ENCODE measurements at regions not wholly inside any gene's neighbourhood (a gene's known extent, or its start where the extent isn't known, plus 50 kb on each side); places are given as distances from the start of the nearest gene placed in this dataset.
"Not testable (repeated sequence)": the region's sequence is repeated elsewhere in the genome, so short reads cannot be mapped to it uniquely, and the experiment has no call there.

GRCh38 chr6:75031102-75031501, 174.8 kb downstream of the COL12A1 start:
- DNase-seq (ENCODE audit: low spot score): not testable (repeated sequence)

- DNase-seq (ENCODE audit: low spot score): no peak
Measured at GRCh38 chr6:75029333-75029732, 176.5 kb downstream of the COL12A1 start.

GRCh38 chr6:75025371-75025770, 180.5 kb downstream of the COL12A1 start:
- DNase-seq (ENCODE audit: low spot score): no peak

GRCh38 chr6:75024828-75025227, 181.0 kb downstream of the COL12A1 start:
- no peak for DNase-seq (ENCODE audit: low spot score)

GRCh38 chr6:75023634-75024033, 182.2 kb downstream of the COL12A1 start:
- no peak for DNase-seq (ENCODE audit: low spot score)

GRCh38 chr6:75020971-75021370, 184.9 kb downstream of the COL12A1 start:
- no peak for DNase-seq (ENCODE audit: low spot score)

- DNase-seq (ENCODE audit: low spot score): no peak
Measured at GRCh38 chr6:75020376-75020775, 185.5 kb downstream of the COL12A1 start.

GRCh38 chr6:75012018-75012417, 193.8 kb downstream of the COL12A1 start:
- no peak for DNase-seq (ENCODE audit: low spot score)

GRCh38 chr6:75003984-75004383, 201.9 kb downstream of the COL12A1 start:
- not testable (repeated sequence) for DNase-seq (ENCODE audit: low spot score)

- no peak for DNase-seq (ENCODE audit: low spot score)
Measured at GRCh38 chr6:74997646-74998045, 208.2 kb downstream of the COL12A1 start.

GRCh38 chr6:74993136-74993535, 212.7 kb downstream of the COL12A1 start:
- DNase-seq (ENCODE audit: low spot score): no peak

GRCh38 chr6:74991573-74992332, 214.1 kb downstream of the COL12A1 start:
- DNase-seq (ENCODE audit: low spot score): peak; percentile 28

GRCh38 chr6:74979065-74979766, 226.6 kb downstream of the COL12A1 start:
- DNase-seq (ENCODE audit: low spot score): no peak

- DNase-seq (ENCODE audit: low spot score): no peak
Measured at GRCh38 chr6:74976701-74977100, 229.2 kb downstream of the COL12A1 start.

GRCh38 chr6:74976026-74976425, 229.8 kb downstream of the COL12A1 start:
- DNase-seq (ENCODE audit: low spot score): no peak

GRCh38 chr6:74973591-74973990, 232.3 kb downstream of the COL12A1 start:
- DNase-seq (ENCODE audit: low spot score): no peak

GRCh38 chr6:74971633-74972032, 234.2 kb downstream of the COL12A1 start:
- no peak for DNase-seq (ENCODE audit: low spot score)

GRCh38 chr6:74969591-74970267, 236.1 kb downstream of the COL12A1 start:
- DNase-seq (ENCODE audit: low spot score): no peak

GRCh38 chr6:74967821-74968220, 238.0 kb downstream of the COL12A1 start:
- DNase-seq (ENCODE audit: low spot score): no peak

- DNase-seq (ENCODE audit: low spot score): no peak
Measured at GRCh38 chr6:74966712-74967111, 239.1 kb downstream of the COL12A1 start.

GRCh38 chr6:74964871-74965441, 240.9 kb downstream of the COL12A1 start:
- no peak for DNase-seq (ENCODE audit: low spot score)

All from A172 (cell line).